Kidney (tissue), 13 donors: ENCODE measurements at regions not wholly inside any gene's neighbourhood (a gene's known extent, or its start where the extent isn't known, plus 50 kb on each side); places are given as distances from the start of the nearest gene placed in this dataset.

Experiments used
- DNase-seq, 5 donors: peaks; one replicate each; pipeline ENCODE4 v3.0.0-alpha.2; 2013 to 2020
- FAIRE-seq: peaks from 2 replicates; lab custom pipeline; 2012; peaks lifted over from hg19 to GRCh38; lab: Jason Lieb, UNC
- H3K27ac ChIP-seq, 2 donors: one replicate each; pipeline ENCODE4 v1.7.0; 2013; ENCODE audit warnings: low read depth in 2 of 2, low read length in 2 of 2, inconsistent platforms in 1 of 2
- H3K27me3 ChIP-seq: one replicate; pipeline ENCODE4 v1.7.1; 2013; ENCODE audit warnings: low read length, inconsistent platforms; ENCODE audit not compliant: control insufficient read depth, insufficient read depth
- H3K36me3 ChIP-seq, 3 donors: one replicate each; pipeline versions ENCODE4 v1.7.0 to v1.7.1; 2013; ENCODE audit warnings: low read length in 3 of 3, control low read depth in 1 of 3, inconsistent platforms in 1 of 3; ENCODE audit not compliant: insufficient read depth in 3 of 3, control insufficient read depth in 2 of 3
- H3K4me1 ChIP-seq, 3 donors: one replicate each; pipeline versions ENCODE4 v1.7.0 to v1.7.1; 2013; ENCODE audit warnings: low read length in 3 of 3, inconsistent platforms in 1 of 3, low read depth in 1 of 3; ENCODE audit not compliant: control insufficient read depth in 2 of 3, insufficient read depth in 2 of 3
- H3K4me3 ChIP-seq, 3 donors: one replicate each; pipeline versions ENCODE4 v1.7.0 to v1.8.1; 2013; ENCODE audit warnings: low read length in 3 of 3, control low read depth in 1 of 3, inconsistent platforms in 1 of 3
- H3K9ac ChIP-seq, 3 donors: one replicate each; pipeline versions ENCODE4 v1.7.0 to v1.7.1; 2013; ENCODE audit warnings: low read length in 3 of 3, control low read depth in 1 of 3, inconsistent platforms in 1 of 3
- H3K9me3 ChIP-seq, 3 donors: one replicate each; pipeline versions ENCODE4 v1.7.0 to v1.7.1; 2013; ENCODE audit warnings: low read length in 3 of 3, control low read depth in 1 of 3, inconsistent platforms in 1 of 3; ENCODE audit not compliant: control insufficient read depth in 2 of 3, insufficient read depth in 1 of 3
- CTCF ChIP-seq: IDR thresholded peaks from 3 replicates; pipeline ENCODE4 v1.5.1; 2012; ENCODE audit warnings: mild to moderate bottlenecking, moderate library complexity, borderline replicate concordance; ENCODE audit not compliant: insufficient read depth; ENCODE audit errors: extremely low read depth
- intact Hi-C: fragments of 100-400 bp; cut with DNase I; formaldehyde crosslinking; loops from one replicate; pipeline ENCODE4 v1.11.1; 2022
- donor health status: control.
- donor health status: control.
- donor health status: control.
- donor health status: control.
- donor health status: control.
- donor health status: DM: yes; HTN: yes; CAD: no.
- donor health status: Normal renal cell carcinoma (clear cell type).

GRCh38 chr18:78861116-78861515 lies 118.5 kb upstream of the SALL3 start:
- intact Hi-C loops = no loop called here
- Histone ChIP-seq H3K27ac (no peak overlapping the region), H3K9ac (no peak overlapping the region), H3K4me1 (no peaks in the 10 kb centered on the region), H3K9me3 (no peaks in the 10 kb centered on the region), H3K4me3 (no peak overlapping the region), H3K36me3 (no peaks in the 10 kb centered on the region), H3K27me3 (peaks cover 3% of the 10 kb centered on the region)
- no peak for FAIRE-seq
- DNase-seq = no peak
- TF ChIP-seq CTCF = no peak

- Histone ChIP-seq H3K9ac (no peak overlapping the region), H3K27me3 (peaks cover 3% of the 10 kb centered on the region), H3K4me1 (no peaks in the 10 kb centered on the region), H3K4me3 (no peak overlapping the region), H3K36me3 (no peaks in the 10 kb centered on the region), H3K27ac (no peak overlapping the region), H3K9me3 (no peaks in the 10 kb centered on the region)
- peak in 3 of 5 donors; percentile 35 to 50 (median 48) for DNase-seq
- no peak for FAIRE-seq
- no peak for TF ChIP-seq CTCF
- intact Hi-C loops = no loop called here
These were observed 117.9 kb upstream of the SALL3 start for GRCh38 chr18:78861706-78862105.

GRCh38 chr18:78862395-78862794 lies 117.2 kb upstream of the SALL3 start:
- no peaks in the 10 kb centered on the region for H3K9me3 ChIP-seq
- DNase-seq (no peak), FAIRE-seq (no peak)
- no peaks in the 10 kb centered on the region for H3K4me1 ChIP-seq
- intact Hi-C loops = no loop called here
- H3K27me3 ChIP-seq = no peaks in the 10 kb centered on the region
- no peak for TF ChIP-seq CTCF
- H3K4me3 ChIP-seq = no peak overlapping the region
- H3K36me3 ChIP-seq = no peaks in the 10 kb centered on the region
- no peak overlapping the region for H3K9ac ChIP-seq
- no peak overlapping the region for H3K27ac ChIP-seq

GRCh38 chr18:78865056-78865598 lies 114.5 kb upstream of the SALL3 start:
- no peak for FAIRE-seq
- no peaks in the 10 kb centered on the region for H3K9me3 ChIP-seq
- no peak overlapping the region for H3K4me3 ChIP-seq
- no peak overlapping the region for H3K27ac ChIP-seq
- intact Hi-C loops = no loop called here
- no peaks in the 10 kb centered on the region for H3K36me3 ChIP-seq
- no peak for TF ChIP-seq CTCF
- no peak overlapping the region for H3K9ac ChIP-seq
- DNase-seq = no peak
- no peaks in the 10 kb centered on the region for H3K4me1 ChIP-seq
- peaks cover 2% of the 10 kb centered on the region for H3K27me3 ChIP-seq
